GM12878 (cell line): ENCODE measurements at regions not wholly inside any gene's neighbourhood (a gene's known extent, or its start where the extent isn't known, plus 50 kb on each side); places are given as distances from the start of the nearest gene placed in this dataset.

Experiments
- ATAC-seq: fragments of 200-7000 bp; cut with Tn5 transposase; 3 replicates; pipeline ENCODE4 v1.9.1; 2020; ENCODE audit warnings: mild to moderate bottlenecking, moderate library complexity
- BruUV-seq: library from RNA; stranded (reverse); fragments of 400-500 nt; replicated peaks from 2 replicates; lab custom pipeline; 2021; lab: Mats Ljungman, UMichigan
- CTCF ChIA-PET: fragments of 300-600 bp; sonication (Branson Sonifier 250); formaldehyde crosslinking; extraction: SDS; loops from one replicate; lab custom pipeline; 2021; ENCODE audit warnings: inconsistent platforms; lab: Yijun Ruan, JAX
- POLR2A ChIA-PET: fragments of 350-600 bp; formaldehyde crosslinking; extraction: SDS; loops from one replicate; lab custom pipeline; 2021; ENCODE audit warnings: inconsistent platforms; lab: Charles Lee
- RAD21 ChIA-PET: fragments of 300-600 bp; sonication (Branson Sonifier 250); formaldehyde crosslinking; loops from one replicate; lab custom pipeline; 2023; ENCODE audit warnings: antibody characterized with exemption; ENCODE audit not compliant: unreplicated experiment; lab: Charles Lee
- SMC1A ChIA-PET: fragments of 300-600 bp; sonication (Branson Sonifier 250); formaldehyde crosslinking; loops from one replicate; lab custom pipeline; 2023; ENCODE audit not compliant: unreplicated experiment, uncharacterized antibody; lab: Charles Lee
- DNase-seq: peaks from one replicate; pipeline ENCODE4 v3.0.0-alpha.2; 2011; ENCODE audit warnings: low read depth, low spot score
- FAIRE-seq: peaks from 3 replicates; lab custom pipeline; 2011; peaks lifted over from hg19 to GRCh38; lab: Jason Lieb, UNC
- H2AFZ ChIP-seq: 2 replicates; pipeline ENCODE4 v1.6.0; 2011; ENCODE audit warnings: low read depth, low read length, control low read depth; ENCODE audit not compliant: control insufficient read depth
- H3K27ac ChIP-seq: 2 replicates; pipeline ENCODE4 v1.5.1; 2011; ENCODE audit warnings: control low read depth; ENCODE audit not compliant: control insufficient read depth, insufficient read depth
- H3K27me3 ChIP-seq, 2 experiments: replicated peaks in 1 of 2; 2 replicates each; pipeline versions ENCODE4 v1.6.0 to v1.6.1; 2011; ENCODE audit warnings: low read length in 1 of 2; ENCODE audit not compliant: control insufficient read depth in 2 of 2, insufficient read depth in 2 of 2
- H3K36me3 ChIP-seq, 2 experiments: 2 replicates each; pipeline ENCODE4 v1.5.1; 2011; ENCODE audit warnings: low read length in 1 of 2; ENCODE audit not compliant: control insufficient read depth in 2 of 2, insufficient read depth in 2 of 2
- H3K4me1 ChIP-seq: 2 replicates; pipeline ENCODE4 v1.6.1; 2011; ENCODE audit warnings: mild to moderate bottlenecking, low read length, moderate library complexity, mixed read lengths; ENCODE audit not compliant: control insufficient read depth, insufficient read depth
- H3K4me2 ChIP-seq: 2 replicates; pipeline ENCODE4 v1.6.0; 2011; ENCODE audit warnings: control low read depth; ENCODE audit not compliant: control insufficient read depth, insufficient read depth
- H3K4me3 ChIP-seq: fragments of 200-600 bp; sonication (generic); 2 replicates; pipeline ENCODE4 v1.5.1; 2016
- H3K79me2 ChIP-seq: 2 replicates; pipeline ENCODE4 v1.6.0; 2011; ENCODE audit warnings: low read length; ENCODE audit not compliant: control insufficient read depth, insufficient read depth
- H3K9ac ChIP-seq: 2 replicates; pipeline ENCODE4 v1.8.0; 2011; ENCODE audit warnings: low read length, control low read depth, mixed read lengths; ENCODE audit not compliant: control insufficient read depth, insufficient read depth
- H3K9me3 ChIP-seq: replicated peaks from 3 replicates; pipeline ENCODE4 v1.5.1; 2011; ENCODE audit warnings: mild to moderate bottlenecking, low read length; ENCODE audit not compliant: control insufficient read depth, insufficient read depth
- H4K20me1 ChIP-seq: 2 replicates; pipeline ENCODE4 v1.6.0; 2011; ENCODE audit not compliant: control insufficient read depth, insufficient read depth
- BCL11A ChIP-seq: IDR thresholded peaks from 2 replicates; pipeline ENCODE4 v1.6.1; 2011; ENCODE audit warnings: low read depth, low read length
- CREM ChIP-seq: IDR thresholded peaks from 2 replicates; pipeline ENCODE4 v1.6.1; 2014; ENCODE audit warnings: antibody characterized with exemption, low read depth
- E2F8 ChIP-seq: fragments of 450-650 bp; IDR thresholded peaks from 2 replicates; pipeline ENCODE4 v1.6.1; 2018; ENCODE audit warnings: mild to moderate bottlenecking, low read depth, moderate library complexity; ENCODE audit not compliant: partially characterized antibody
- ETV6 ChIP-seq, 2 experiments: fragments of 450-650 bp in 1 of 2; IDR thresholded peaks in 1 of 2; conservative IDR thresholded peaks in 1 of 2; 2 replicates each; pipeline ENCODE4 v1.6.1; 2014; ENCODE audit warnings: antibody characterized with exemption in 1 of 2, borderline replicate concordance in 1 of 2, low read depth in 1 of 2, mild to moderate bottlenecking in 1 of 2, moderate library complexity in 1 of 2
- MYC ChIP-seq: IDR thresholded peaks from 2 replicates; pipeline ENCODE4 v1.6.1; 2011; ENCODE audit warnings: mild to moderate bottlenecking, low read length, moderate library complexity, inconsistent platforms; ENCODE audit not compliant: insufficient read depth, insufficient replicate concordance, insufficient read length, severe bottlenecking
- NR2C1 ChIP-seq: fragments of 450-650 bp; IDR thresholded peaks from 2 replicates; pipeline ENCODE4 v1.6.1; 2017; ENCODE audit warnings: antibody characterized with exemption, mild to moderate bottlenecking, moderate library complexity
- SREBF2 ChIP-seq: IDR thresholded peaks from 2 replicates; pipeline ENCODE4 v1.6.1; 2012; ENCODE audit warnings: mild to moderate bottlenecking, low read length
- ZNF592 ChIP-seq: fragments of 450-650 bp; IDR thresholded peaks from 2 replicates; pipeline ENCODE4 v1.6.1; 2017; ENCODE audit warnings: mild to moderate bottlenecking, moderate library complexity
- WGBS: methylation state at CpG from one replicate; pipeline ENCODE4 v1.1.6; 2016; ENCODE audit warnings: low lambda C conversion rate; ENCODE audit not compliant: insufficient replicate concordance, insufficient coverage; ENCODE audit errors: missing lambda C conversion rate; 5-methylcytosine and 5-hydroxymethylcytosine counted together
- in situ Hi-C: fragments of 300-500 bp; cut with MboI; formaldehyde crosslinking; loops from 9 replicates; pipeline ENCODE4 v1.14.3; 2018; ENCODE audit warnings: mixed read lengths
- intact Hi-C: fragments of 100-400 bp; cut with micrococcal nuclease; formaldehyde crosslinking; loops from one replicate; pipeline ENCODE4 v1.14.2; 2022; ENCODE audit not compliant: unreplicated experiment

GRCh38 chr1:178621822-178622221, 103.2 kb upstream of the RALGPS2 start:
- ChIA-PET POLR2A (no interaction called here), RAD21 (no interaction called here), CTCF (interaction anchor here (0.7 to 1.2 kb wide), 2 partner anchors 9 to 11 kb away, joined by 4 read pairs; no protein-coding TSS in a partner anchor)
- H3K79me2 ChIP-seq: no peaks in the 10 kb centered on the region
- H2AFZ ChIP-seq: no peak overlapping the region
- in situ Hi-C loops: no loop called here
- no peaks in the 10 kb centered on the region for H3K27me3 ChIP-seq
- H4K20me1 ChIP-seq: no peaks in the 10 kb centered on the region
- no peaks in the 10 kb centered on the region for H3K4me1 ChIP-seq
- BruUV-seq: no TSS peak
- no peak for ATAC-seq
- H3K4me3 ChIP-seq: no peak overlapping the region
- no peaks in the 10 kb centered on the region; the same call in 2 of the 3 replicates for H3K9me3 ChIP-seq
- no peak overlapping the region for H3K27ac ChIP-seq
- TF ChIP-seq CREM (no peak), ETV6 (conservative IDR thresholded peaks at IDR 0.05 in 1 of 2, IDR thresholded peaks at IDR 0.05 in 1 of 2; ENCODE audit: borderline replicate concordance in 1 of 2, low read depth in 1 of 2) (no peak), SREBF2 (no peak), NR2C1 (no peak), E2F8 (no peak), BCL11A (no peak), MYC (no peak), ZNF592 (no peak)
- TF ChIP-seq, all 136 proteins: peak for 0
- FAIRE-seq: no peak
- Histone ChIP-seq H3K9ac (no peak overlapping the region), H3K4me2 (no peak overlapping the region), H3K36me3 (no peaks in the 10 kb centered on the region)
- SMC1A ChIA-PET: interaction anchor here (1.2 to 1.5 kb wide), 4 partner anchors 16 to 46 kb away, joined by 3 read pairs; no protein-coding TSS in a partner anchor
- intact Hi-C loops: no loop called here
- no peak for DNase-seq
- 81% methylated on average over 10 of the region's 10 CpGs for WGBS
